Stimulated activated CD8-positive, alpha-beta memory T cell treated with anti-CD3 and anti-CD28 coated beads, Interleukin-12 subunit alpha, Interleukin-12 subunit beta, amount 100 ng/mL, for 24 hours (primary cell): ENCODE measurements at regions not wholly inside any gene's neighbourhood (a gene's known extent, or its start where the extent isn't known, plus 50 kb on each side); places are given as distances from the start of the nearest gene placed in this dataset.

Experiments
- DNase-seq: peaks from one replicate; pipeline ENCODE4 v3.0.0-alpha.2; 2020; ENCODE audit errors: extremely low read depth

GRCh38 chr20:60794674-60795073 is 457.4 kb upstream of the CDH4 start:
- DNase-seq: no peak

GRCh38 chr20:60795651-60796050 is 456.4 kb upstream of the CDH4 start:
- no peak for DNase-seq

- DNase-seq: no peak
Measured at GRCh38 chr20:60800185-60800584, 451.9 kb upstream of the CDH4 start.

- DNase-seq: no peak
Measured at GRCh38 chr20:60802676-60803075, 449.4 kb upstream of the CDH4 start.

- no peak for DNase-seq
Measured at GRCh38 chr20:60803335-60804055, 448.6 kb upstream of the CDH4 start.

GRCh38 chr20:60804240-60804917 is 447.7 kb upstream of the CDH4 start:
- no peak for DNase-seq

GRCh38 chr20:60804918-60805630 is 447.0 kb upstream of the CDH4 start:
- DNase-seq: no peak

GRCh38 chr20:60806354-60806753 is 445.7 kb upstream of the CDH4 start:
- no peak for DNase-seq

- DNase-seq: no peak
Measured at GRCh38 chr20:60806824-60807223, 445.2 kb upstream of the CDH4 start.

GRCh38 chr20:60808003-60808672 is 443.9 kb upstream of the CDH4 start:
- DNase-seq: no peak

GRCh38 chr20:60808701-60809100 is 443.4 kb upstream of the CDH4 start:
- no peak for DNase-seq

- no peak for DNase-seq
Measured at GRCh38 chr20:60810561-60810960, 441.5 kb upstream of the CDH4 start.

- no peak for DNase-seq
Measured at GRCh38 chr20:60812561-60812960, 439.5 kb upstream of the CDH4 start.

- no peak for DNase-seq
Measured at GRCh38 chr20:60813066-60813465, 439.0 kb upstream of the CDH4 start.

GRCh38 chr20:60815656-60816055 is 436.4 kb upstream of the CDH4 start:
- no peak for DNase-seq

- DNase-seq: no peak
Measured at GRCh38 chr20:60816901-60817300, 435.2 kb upstream of the CDH4 start.

- no peak for DNase-seq
Measured at GRCh38 chr20:60817891-60818290, 434.2 kb upstream of the CDH4 start.

GRCh38 chr20:60819511-60819910 is 432.6 kb upstream of the CDH4 start:
- no peak for DNase-seq

GRCh38 chr20:60820149-60820548 is 431.9 kb upstream of the CDH4 start:
- no peak for DNase-seq

GRCh38 chr20:60820918-60821317 is 431.1 kb upstream of the CDH4 start:
- no peak for DNase-seq

- DNase-seq: no peak
Measured at GRCh38 chr20:60822699-60823607, 429.1 kb upstream of the CDH4 start.
